ENCODE measurements at regions not wholly inside any gene's neighbourhood (a gene's known extent, or its start where the extent isn't known, plus 50 kb on each side); places are given as distances from the start of the nearest gene placed in this dataset.

- no peak for DNase-seq (ENCODE audit: low spot score)
- in situ Hi-C loops (cut with MboI; ENCODE audit: low sequenced_read_pairs, unreplicated experiment): no loop called here
These were observed 152.8 kb upstream of the TAS2R1 start for GRCh38 chr5:9782826-9783560.

GRCh38 chr5:9781890-9782289 is 151.7 kb upstream of the TAS2R1 start:
- in situ Hi-C loops (cut with MboI; ENCODE audit: low sequenced_read_pairs, unreplicated experiment): no loop called here
- TF ChIP-seq CTCF (IDR thresholded peaks at IDR 0.05; ENCODE audit: borderline replicate concordance, control extremely low read depth, extremely low read depth, insufficient read depth, missing control alignments): no peak
- DNase-seq (ENCODE audit: low spot score): no peak

More at GRCh38 chr5:9782826-9783560, 152.8 kb upstream of the TAS2R1 start:
- TF ChIP-seq CTCF (IDR thresholded peaks at IDR 0.05; ENCODE audit: borderline replicate concordance, control extremely low read depth, extremely low read depth, insufficient read depth, missing control alignments): no peak

- in situ Hi-C loops (cut with MboI; ENCODE audit: low sequenced_read_pairs, unreplicated experiment): no loop called here
- no peak for DNase-seq (ENCODE audit: low spot score)
- TF ChIP-seq CTCF (IDR thresholded peaks at IDR 0.05; ENCODE audit: borderline replicate concordance, control extremely low read depth, extremely low read depth, insufficient read depth, missing control alignments): no peak
These were observed 151.1 kb upstream of the TAS2R1 start for GRCh38 chr5:9781275-9781674.

- DNase-seq (ENCODE audit: low spot score): no peak
- TF ChIP-seq CTCF (IDR thresholded peaks at IDR 0.05; ENCODE audit: borderline replicate concordance, control extremely low read depth, extremely low read depth, insufficient read depth, missing control alignments): no peak
- in situ Hi-C loops (cut with MboI; ENCODE audit: low sequenced_read_pairs, unreplicated experiment): no loop called here
These were observed 150.3 kb upstream of the TAS2R1 start for GRCh38 chr5:9780501-9780900.

GRCh38 chr5:9776525-9776924 is 146.4 kb upstream of the TAS2R1 start:
- no peak for DNase-seq (ENCODE audit: low spot score)
- no peak for TF ChIP-seq CTCF (IDR thresholded peaks at IDR 0.05; ENCODE audit: borderline replicate concordance, control extremely low read depth, extremely low read depth, insufficient read depth, missing control alignments)
- in situ Hi-C loops (cut with MboI; ENCODE audit: low sequenced_read_pairs, unreplicated experiment): no loop called here

- no peak for DNase-seq (ENCODE audit: low spot score)
- TF ChIP-seq CTCF (IDR thresholded peaks at IDR 0.05; ENCODE audit: borderline replicate concordance, control extremely low read depth, extremely low read depth, insufficient read depth, missing control alignments): no peak
- in situ Hi-C loops (cut with MboI; ENCODE audit: low sequenced_read_pairs, unreplicated experiment): no loop called here
These were observed 145.2 kb upstream of the TAS2R1 start for GRCh38 chr5:9775339-9775738.
